ENCODE measurements at regions not wholly inside any gene's neighbourhood (a gene's known extent, or its start where the extent isn't known, plus 50 kb on each side); places are given as distances from the start of the nearest gene placed in this dataset.

DNA sequence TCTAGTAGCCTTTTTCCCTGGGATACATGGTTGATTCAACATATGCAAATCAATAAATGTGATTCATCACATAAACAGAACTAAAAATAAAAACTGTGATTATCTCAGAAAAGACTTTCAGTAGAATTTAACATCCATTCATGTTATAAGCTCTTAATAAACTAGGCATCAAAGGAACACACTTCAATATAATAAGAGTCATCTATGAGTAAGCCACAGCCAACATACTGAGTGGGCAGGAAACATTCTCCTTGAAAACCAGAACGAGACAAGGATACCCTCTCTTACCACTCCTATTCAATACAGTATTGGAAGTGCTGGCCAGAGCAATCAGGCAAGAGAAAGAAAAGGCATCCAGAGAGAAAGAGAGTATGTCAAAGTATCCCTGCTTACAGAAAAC, 239.9 kb downstream of the ATPSCKMT start:
- no peak for TF ChIP-seq POLR2AphosphoS5 (IDR thresholded peaks at IDR 0.05)
- no peak for TF ChIP-seq POLR2A (IDR thresholded peaks at IDR 0.05)
- TF ChIP-seq, protein P1, sequence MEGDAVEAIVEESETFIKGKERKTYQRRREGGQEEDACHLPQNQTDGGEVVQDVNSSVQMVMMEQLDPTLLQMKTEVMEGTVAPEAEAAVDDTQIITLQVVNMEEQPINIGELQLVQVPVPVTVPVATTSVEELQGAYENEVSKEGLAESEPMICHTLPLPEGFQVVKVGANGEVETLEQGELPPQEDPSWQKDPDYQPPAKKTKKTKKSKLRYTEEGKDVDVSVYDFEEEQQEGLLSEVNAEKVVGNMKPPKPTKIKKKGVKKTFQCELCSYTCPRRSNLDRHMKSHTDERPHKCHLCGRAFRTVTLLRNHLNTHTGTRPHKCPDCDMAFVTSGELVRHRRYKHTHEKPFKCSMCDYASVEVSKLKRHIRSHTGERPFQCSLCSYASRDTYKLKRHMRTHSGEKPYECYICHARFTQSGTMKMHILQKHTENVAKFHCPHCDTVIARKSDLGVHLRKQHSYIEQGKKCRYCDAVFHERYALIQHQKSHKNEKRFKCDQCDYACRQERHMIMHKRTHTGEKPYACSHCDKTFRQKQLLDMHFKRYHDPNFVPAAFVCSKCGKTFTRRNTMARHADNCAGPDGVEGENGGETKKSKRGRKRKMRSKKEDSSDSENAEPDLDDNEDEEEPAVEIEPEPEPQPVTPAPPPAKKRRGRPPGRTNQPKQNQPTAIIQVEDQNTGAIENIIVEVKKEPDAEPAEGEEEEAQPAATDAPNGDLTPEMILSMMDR (IDR thresholded peaks at IDR 0.05), result no peak
- Histone ChIP-seq H3K27me3 (no peaks in the 10 kb centered on the region), H3K27ac (no peak overlapping the region), H3K9me3 (no peaks in the 10 kb centered on the region), H3K4me3 (no peak overlapping the region), H3K36me3 (no peaks in the 10 kb centered on the region), H3K4me1 (no peaks in the 10 kb centered on the region)
- intact Hi-C loops (cut with DNase I; ENCODE audit: low total_unique reads), result no loop called here
- no peak for DNase-seq (ENCODE audit: low spot score in 2 of 2)

DNA sequence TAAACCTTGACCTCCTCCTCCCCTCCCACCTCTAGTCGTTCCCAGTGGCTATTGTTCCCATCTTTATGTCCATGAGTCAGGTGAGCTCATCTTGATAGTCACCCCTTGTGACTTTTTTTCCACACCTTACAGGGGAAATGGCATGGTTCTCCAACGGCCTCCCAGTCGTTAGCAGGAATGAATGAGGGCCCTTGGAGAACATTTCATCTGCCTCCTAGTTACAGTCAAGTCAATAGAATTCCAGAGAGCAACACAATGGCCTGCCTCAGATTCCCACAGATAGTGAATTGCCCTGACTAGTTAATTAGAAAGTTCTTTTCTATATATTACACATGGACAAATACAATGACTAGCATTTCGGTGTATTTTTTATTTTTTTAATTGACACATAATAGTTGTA, 262.6 kb downstream of the ATPSCKMT start:
- TF ChIP-seq, protein P1 (IDR thresholded peaks at IDR 0.05), result no peak
- TF ChIP-seq POLR2A (IDR thresholded peaks at IDR 0.05) (no peak), POLR2AphosphoS5 (IDR thresholded peaks at IDR 0.05) (no peak)
- H3K27ac ChIP-seq, result no peak overlapping the region
- intact Hi-C loops (cut with DNase I; ENCODE audit: low total_unique reads), result no loop called here
- no peak overlapping the region for H3K4me3 ChIP-seq
- H3K9me3 ChIP-seq, result peaks cover 0 to 7% of the 10 kb centered on the region in 2 donors
- H3K27me3 ChIP-seq, result no peaks in the 10 kb centered on the region
- no peaks in the 10 kb centered on the region for H3K36me3 ChIP-seq
- DNase-seq (ENCODE audit: low spot score in 2 of 2), result no peak
- no peaks in the 10 kb centered on the region for H3K4me1 ChIP-seq

DNA sequence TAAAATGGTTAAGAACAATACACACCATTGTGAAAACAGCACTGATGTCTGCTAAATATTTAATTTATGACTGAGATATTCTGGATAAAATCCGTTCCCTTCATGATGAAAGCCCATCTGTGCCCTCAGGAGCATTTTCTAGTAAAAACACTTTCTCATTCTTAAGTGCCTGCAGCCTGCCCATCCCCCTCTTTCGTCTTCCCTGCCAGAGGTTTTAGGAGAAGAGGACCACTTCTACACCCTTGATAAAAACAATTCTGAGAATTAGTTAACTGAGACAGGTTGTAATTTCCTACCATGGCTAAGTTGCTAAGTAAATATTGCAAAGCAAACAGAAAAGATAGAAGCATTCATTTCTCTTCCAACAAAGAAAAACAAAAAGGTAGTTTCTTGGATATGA, 272.6 kb downstream of the ATPSCKMT start:
- Histone ChIP-seq H3K27me3 (no peaks in the 10 kb centered on the region), H3K9me3 (no peaks in the 10 kb centered on the region), H3K4me1 (no peaks in the 10 kb centered on the region), H3K27ac (no peak overlapping the region), H3K4me3 (no peak overlapping the region), H3K36me3 (no peaks in the 10 kb centered on the region)
- DNase-seq (ENCODE audit: low spot score in 2 of 2), result no peak
- intact Hi-C loops (cut with DNase I; ENCODE audit: low total_unique reads), result no loop called here
- TF ChIP-seq, protein P1 (IDR thresholded peaks at IDR 0.05), result no peak
- TF ChIP-seq POLR2AphosphoS5 (IDR thresholded peaks at IDR 0.05) (no peak), POLR2A (IDR thresholded peaks at IDR 0.05) (no peak)

DNA sequence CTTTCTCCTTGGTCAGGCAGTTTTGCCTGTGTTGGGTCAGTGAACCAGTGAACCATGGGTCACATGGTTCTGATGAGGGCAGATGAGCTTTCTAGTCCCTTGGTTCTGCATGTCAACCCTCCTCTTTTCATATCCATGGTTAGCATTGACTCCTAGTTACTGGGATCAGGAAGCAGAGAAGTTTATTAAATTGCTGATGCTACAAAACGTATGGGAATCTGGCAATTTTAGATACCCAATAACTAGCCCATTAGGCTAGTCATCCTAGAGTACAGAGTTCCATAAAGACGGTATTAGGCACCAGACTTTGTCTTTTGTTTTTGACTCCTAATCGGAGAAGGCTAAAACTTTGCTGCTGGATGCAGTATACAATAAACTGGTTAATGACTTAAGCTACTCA, 273.1 kb downstream of the ATPSCKMT start:
- H3K27ac ChIP-seq, result no peak overlapping the region
- intact Hi-C loops (cut with DNase I; ENCODE audit: low total_unique reads), result no loop called here
- TF ChIP-seq, protein P1 (IDR thresholded peaks at IDR 0.05), result no peak
- TF ChIP-seq POLR2AphosphoS5 (IDR thresholded peaks at IDR 0.05), result no peak
- TF ChIP-seq POLR2A (IDR thresholded peaks at IDR 0.05), result no peak

DNA sequence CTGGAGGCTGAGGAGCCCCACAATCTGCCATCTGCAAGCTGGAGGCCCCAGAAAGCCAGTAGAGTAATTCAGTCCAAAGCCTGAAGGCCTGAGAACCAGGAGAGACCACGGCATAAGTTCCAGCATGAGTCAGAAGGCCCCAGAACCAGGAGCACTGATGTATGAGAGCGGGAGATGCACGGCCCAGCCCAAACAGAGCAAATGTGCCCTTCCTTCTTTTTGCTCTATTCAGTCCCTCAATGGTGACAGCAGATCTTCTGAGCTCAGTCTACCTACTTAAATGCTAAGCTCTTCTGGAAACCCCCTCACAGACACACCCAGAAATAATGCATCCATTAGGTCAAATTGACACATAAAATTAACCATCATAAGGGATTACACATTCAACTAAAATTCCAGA, 277.6 kb downstream of the ATPSCKMT start:
- TF ChIP-seq, protein P1 (IDR thresholded peaks at IDR 0.05), result no peak
- no peak for TF ChIP-seq POLR2AphosphoS5 (IDR thresholded peaks at IDR 0.05)
- TF ChIP-seq POLR2A (IDR thresholded peaks at IDR 0.05), result no peak
- Histone ChIP-seq H3K4me3 (no peak overlapping the region), H3K4me1 (no peaks in the 10 kb centered on the region), H3K27ac (no peak overlapping the region), H3K9me3 (peaks cover 0 to 9% of the 10 kb centered on the region in 2 donors), H3K36me3 (no peaks in the 10 kb centered on the region), H3K27me3 (no peaks in the 10 kb centered on the region)
- intact Hi-C loops (cut with DNase I; ENCODE audit: low total_unique reads), result no loop called here
- DNase-seq (ENCODE audit: low spot score in 2 of 2), result no peak

More for the DNA sequence above, 273.1 kb downstream of the ATPSCKMT start:
- Histone ChIP-seq H3K9me3 (no peaks in the 10 kb centered on the region), H3K27me3 (no peaks in the 10 kb centered on the region), H3K36me3 (no peaks in the 10 kb centered on the region), H3K4me1 (no peaks in the 10 kb centered on the region), H3K4me3 (no peak overlapping the region)
- DNase-seq (ENCODE audit: low spot score in 2 of 2), result no peak
